CD14-positive monocyte (primary cell): ENCODE measurements at regions not wholly inside any gene's neighbourhood (a gene's known extent, or its start where the extent isn't known, plus 50 kb on each side); places are given as distances from the start of the nearest gene placed in this dataset.
"Not testable (repeated sequence)": the region's sequence is repeated elsewhere in the genome, so short reads cannot be mapped to it uniquely, and the experiment has no call there.

Experiments
- DNase-seq, 3 donors: peaks; one replicate each; pipeline ENCODE4 v3.0.0-alpha.2; 2011 to 2022
- H2AFZ ChIP-seq: 2 replicates; pipeline ENCODE4 v1.6.0; 2012; ENCODE audit warnings: mild to moderate bottlenecking, low read depth, low read length, inconsistent platforms; ENCODE audit not compliant: insufficient read depth, poor library complexity, severe bottlenecking
- H3K27ac ChIP-seq, 2 donors: 1 replicate in 1 of 2; 2 replicates in 1 of 2; pipeline ENCODE4 v1.5.1; 2012 to 2013; ENCODE audit warnings: low read length in 2 of 2, control low read depth in 1 of 2, inconsistent platforms in 1 of 2, low read depth in 1 of 2, mild to moderate bottlenecking in 1 of 2
- H3K27me3 ChIP-seq, 2 donors: one replicate each; pipeline versions ENCODE4 v1.6.0 to v1.6.1; 2011 to 2013; ENCODE audit warnings: low read length in 2 of 2; ENCODE audit not compliant: control insufficient read depth in 2 of 2, insufficient read depth in 2 of 2
- H3K36me3 ChIP-seq, 2 donors: replicated peaks in 1 of 2; 1 replicate in 1 of 2; 2 replicates in 1 of 2; pipeline versions ENCODE4 v1.5.1 to v1.6.1; 2012 to 2013; ENCODE audit warnings: low read length in 2 of 2, control low read depth in 1 of 2, inconsistent platforms in 1 of 2, mild to moderate bottlenecking in 1 of 2; ENCODE audit not compliant: insufficient read depth in 2 of 2, control insufficient read depth in 1 of 2
- H3K4me1 ChIP-seq, 2 donors: 1 replicate in 1 of 2; 2 replicates in 1 of 2; pipeline versions ENCODE4 v1.5.1 to v1.6.1; 2012 to 2013; ENCODE audit warnings: low read length in 2 of 2, control low read depth in 1 of 2, inconsistent platforms in 1 of 2, mild to moderate bottlenecking in 1 of 2, moderate library complexity in 1 of 2; ENCODE audit not compliant: insufficient read depth in 2 of 2, control insufficient read depth in 1 of 2
- H3K4me2 ChIP-seq: replicated peaks from 2 replicates; pipeline ENCODE3; 2012; ENCODE audit warnings: low read length, moderate library complexity, mild to moderate bottlenecking; ENCODE audit not compliant: poor library complexity, severe bottlenecking; ENCODE audit errors: extremely low read depth
- H3K4me3 ChIP-seq, 3 experiments: fragments of 200-600 bp in 1 of 3; sonication (generic) in 1 of 3; replicated peaks in 1 of 3; 1 replicate in 2 of 3; 2 replicates in 1 of 3; pipeline ENCODE4 v1.5.1; 2011 to 2013; ENCODE audit warnings: low read length in 3 of 3, mild to moderate bottlenecking in 3 of 3, control low read depth in 2 of 3, low read depth in 2 of 3, inconsistent platforms in 1 of 3, moderate library complexity in 1 of 3
- H3K79me2 ChIP-seq: 2 replicates; pipeline ENCODE4 v1.6.0; 2012; ENCODE audit warnings: mild to moderate bottlenecking, control low read depth, inconsistent platforms, low read length, moderate library complexity; ENCODE audit not compliant: insufficient read depth
- H3K9ac ChIP-seq: 2 replicates; pipeline ENCODE4 v1.6.0; 2017; ENCODE audit warnings: low read length, mild to moderate bottlenecking; ENCODE audit not compliant: insufficient read depth, poor library complexity, severe bottlenecking
- H3K9me3 ChIP-seq, 2 donors: replicated peaks in 1 of 2; 1 replicate in 1 of 2; 2 replicates in 1 of 2; pipeline versions ENCODE4 v1.5.1 to v1.6.1; 2012 to 2013; ENCODE audit warnings: low read length in 2 of 2, control low read depth in 1 of 2; ENCODE audit not compliant: control insufficient read depth in 1 of 2, insufficient read depth in 1 of 2
- H4K20me1 ChIP-seq: 2 replicates; pipeline ENCODE4 v1.6.0; 2012; ENCODE audit warnings: mild to moderate bottlenecking, low read length, control low read depth, moderate library complexity; ENCODE audit not compliant: insufficient read depth
- H3K27ac Mint-ChIP-seq, 7 donors: one replicate each; pipeline ENCODE4 v1.8.0; 2020; ENCODE audit warnings: mild to moderate bottlenecking in 7 of 7, mixed read lengths in 7 of 7, moderate library complexity in 6 of 7, inconsistent platforms in 2 of 7
- H3K27me3 Mint-ChIP-seq, 3 donors: one replicate each; pipeline ENCODE4 v1.8.0; 2021 to 2022; ENCODE audit warnings: low read depth in 3 of 3, mild to moderate bottlenecking in 3 of 3, mixed read lengths in 3 of 3, moderate library complexity in 3 of 3, inconsistent platforms in 1 of 3
- H3K36me3 Mint-ChIP-seq, 2 donors: one replicate each; pipeline ENCODE4 v1.8.0; 2020; ENCODE audit warnings: mixed read lengths in 2 of 2, inconsistent platforms in 1 of 2, mild to moderate bottlenecking in 1 of 2
- H3K4me1 Mint-ChIP-seq: one replicate; pipeline ENCODE4 v1.8.0; 2020; ENCODE audit warnings: mild to moderate bottlenecking, mixed read lengths
- H3K4me3 Mint-ChIP-seq, 2 donors: one replicate each; pipeline ENCODE4 v1.8.0; 2020; ENCODE audit warnings: mild to moderate bottlenecking in 2 of 2, mixed read lengths in 2 of 2, moderate library complexity in 1 of 2
- H3K9me3 Mint-ChIP-seq, 7 donors: one replicate each; pipeline ENCODE4 v1.8.0; 2020 to 2022; ENCODE audit warnings: mixed read lengths in 7 of 7, mild to moderate bottlenecking in 6 of 7, moderate library complexity in 6 of 7, inconsistent platforms in 2 of 7
- WGBS: methylation state at CpG from one replicate; pipeline ENCODE4 v1.1.5; 2013; ENCODE audit warnings: missing lambda C conversion rate; ENCODE audit not compliant: insufficient coverage; 5-methylcytosine and 5-hydroxymethylcytosine counted together
- intact Hi-C, 2 donors: fragments of 100-400 bp; cut with micrococcal nuclease; formaldehyde crosslinking; loops; one replicate each; pipeline versions ENCODE4 v1.15.0 to v1.15.1; 2023
- TF ChIP-seq, protein P1 (sequence below): fragments of 200-600 bp; IDR thresholded peaks from one replicate; pipeline ENCODE4 v1.8.0; 2022; ENCODE audit warnings: antibody characterized with exemption, mild to moderate bottlenecking

DNA sequence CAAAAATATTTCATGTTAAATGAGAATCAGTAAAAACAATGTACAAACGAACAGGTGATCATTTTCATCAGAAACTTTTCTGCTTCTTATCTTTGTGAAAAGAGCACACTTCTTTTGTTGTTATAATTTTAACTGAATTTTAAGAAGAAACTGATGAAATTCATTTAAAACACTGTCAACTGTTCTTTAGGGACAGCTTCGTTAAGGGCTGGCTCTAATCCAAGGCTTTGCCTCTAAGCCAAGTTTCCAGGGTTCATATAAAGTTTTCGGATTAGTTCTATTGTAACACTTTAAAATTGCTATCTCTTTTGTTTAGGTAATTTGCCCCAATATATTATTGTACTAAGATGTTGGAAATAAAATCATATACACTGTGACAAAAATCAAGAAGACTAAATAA lies 559.2 kb downstream of the TUSC1 start:
- no peak overlapping the region for H3K4me2 ChIP-seq
- no peaks in the 10 kb centered on the region for H4K20me1 ChIP-seq
- TF ChIP-seq, protein P1, sequence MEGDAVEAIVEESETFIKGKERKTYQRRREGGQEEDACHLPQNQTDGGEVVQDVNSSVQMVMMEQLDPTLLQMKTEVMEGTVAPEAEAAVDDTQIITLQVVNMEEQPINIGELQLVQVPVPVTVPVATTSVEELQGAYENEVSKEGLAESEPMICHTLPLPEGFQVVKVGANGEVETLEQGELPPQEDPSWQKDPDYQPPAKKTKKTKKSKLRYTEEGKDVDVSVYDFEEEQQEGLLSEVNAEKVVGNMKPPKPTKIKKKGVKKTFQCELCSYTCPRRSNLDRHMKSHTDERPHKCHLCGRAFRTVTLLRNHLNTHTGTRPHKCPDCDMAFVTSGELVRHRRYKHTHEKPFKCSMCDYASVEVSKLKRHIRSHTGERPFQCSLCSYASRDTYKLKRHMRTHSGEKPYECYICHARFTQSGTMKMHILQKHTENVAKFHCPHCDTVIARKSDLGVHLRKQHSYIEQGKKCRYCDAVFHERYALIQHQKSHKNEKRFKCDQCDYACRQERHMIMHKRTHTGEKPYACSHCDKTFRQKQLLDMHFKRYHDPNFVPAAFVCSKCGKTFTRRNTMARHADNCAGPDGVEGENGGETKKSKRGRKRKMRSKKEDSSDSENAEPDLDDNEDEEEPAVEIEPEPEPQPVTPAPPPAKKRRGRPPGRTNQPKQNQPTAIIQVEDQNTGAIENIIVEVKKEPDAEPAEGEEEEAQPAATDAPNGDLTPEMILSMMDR: no peak
- H3K4me3 ChIP-seq: no peak overlapping the region
- Mint-ChIP-seq H3K27ac (no peak overlapping the region), H3K27me3 (no peaks in the 10 kb centered on the region), H3K9me3 (peaks cover 0 to 3% (median 2%) of the 10 kb centered on the region in 7 donors), H3K36me3 (no peaks in the 10 kb centered on the region), H3K4me3 (no peak overlapping the region), H3K4me1 (no peaks in the 10 kb centered on the region)
- intact Hi-C loops: no loop called here
- H3K27ac ChIP-seq: no peak overlapping the region
- H3K9me3 ChIP-seq: no peaks in the 10 kb centered on the region
- no peak overlapping the region for H2AFZ ChIP-seq
- no peaks in the 10 kb centered on the region for H3K4me1 ChIP-seq
- H3K79me2 ChIP-seq: no peaks in the 10 kb centered on the region
- no peaks in the 10 kb centered on the region for H3K36me3 ChIP-seq
- H3K9ac ChIP-seq: no peak overlapping the region
- no CpG with 5 or more reads among the region's 3 CpGs for WGBS
- DNase-seq: no peak
- no peaks in the 10 kb centered on the region for H3K27me3 ChIP-seq

DNA sequence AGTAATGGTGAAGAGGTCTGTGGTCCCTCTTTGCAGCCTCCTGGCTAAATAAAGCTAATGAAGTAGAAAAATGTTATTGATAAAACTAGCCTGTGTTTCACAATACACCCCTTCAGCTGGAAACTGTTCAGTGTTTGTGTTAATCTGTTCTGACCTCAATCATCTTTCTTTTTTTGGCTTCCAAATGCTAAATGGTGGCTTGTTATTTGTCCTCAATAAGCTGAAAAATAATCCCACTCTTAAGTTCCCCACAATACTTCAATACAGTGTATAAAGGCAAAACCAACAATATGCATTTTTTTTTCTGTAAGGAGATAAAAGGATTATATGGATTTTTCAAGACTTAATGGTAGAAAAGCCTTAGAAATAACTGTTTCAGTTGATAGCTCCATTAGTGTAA lies 560.5 kb downstream of the TUSC1 start:
- DNase-seq: no peak
- intact Hi-C loops: no loop called here

DNA sequence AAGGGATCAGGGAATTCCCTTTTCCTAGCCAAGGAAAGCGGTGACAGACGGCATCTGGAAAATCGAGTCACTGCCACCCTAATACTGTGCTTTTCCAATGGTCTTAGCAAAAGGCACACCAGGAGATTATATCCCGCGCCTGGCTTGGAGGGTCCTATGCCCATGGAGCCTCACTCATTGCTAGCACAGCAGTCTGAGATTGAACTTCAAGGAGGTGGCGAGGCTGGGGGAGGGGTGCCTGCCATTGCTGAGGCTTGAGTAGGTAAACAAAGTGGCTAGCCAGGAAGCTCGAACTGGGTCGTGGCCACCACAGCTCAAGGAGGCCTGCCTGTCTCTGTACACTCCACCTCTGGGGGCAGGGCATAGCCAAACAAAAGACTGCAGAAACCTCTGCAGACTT lies 556.5 kb upstream of the IZUMO3 start:
- DNase-seq, H3K27me3 Mint-ChIP-seq, H3K36me3 Mint-ChIP-seq, H3K36me3 ChIP-seq, H3K4me1 ChIP-seq, H3K27ac Mint-ChIP-seq, H3K4me3 ChIP-seq, H3K27ac ChIP-seq, H2AFZ ChIP-seq, H3K4me3 Mint-ChIP-seq, H3K4me2 ChIP-seq, H3K4me1 Mint-ChIP-seq, H3K9ac ChIP-seq, H3K79me2 ChIP-seq, H4K20me1 ChIP-seq, H3K27me3 ChIP-seq, intact Hi-C loops: not testable (repeated sequence)
- peaks cover 8 to 10% of the 10 kb centered on the region in 2 donors for H3K9me3 ChIP-seq
- WGBS: 92% methylated on average over 7 of the region's 8 CpGs
- H3K9me3 Mint-ChIP-seq: peaks cover 0 to 17% (median 10%) of the 10 kb centered on the region in 7 donors

More for the DNA sequence above, 560.5 kb downstream of the TUSC1 start:
- no peak overlapping the region for H3K4me3 Mint-ChIP-seq
- Histone ChIP-seq H3K9ac (no peak overlapping the region), H3K4me3 (no peak overlapping the region), H3K4me2 (no peak overlapping the region), H2AFZ (no peak overlapping the region), H4K20me1 (no peaks in the 10 kb centered on the region), H3K4me1 (no peaks in the 10 kb centered on the region), H3K27me3 (no peaks in the 10 kb centered on the region), H3K79me2 (no peaks in the 10 kb centered on the region), H3K36me3 (no peaks in the 10 kb centered on the region), H3K27ac (no peak overlapping the region), H3K9me3 (no peaks in the 10 kb centered on the region)
- H3K36me3 Mint-ChIP-seq: no peaks in the 10 kb centered on the region
- peaks cover 0 to 3% (median 1%) of the 10 kb centered on the region in 7 donors for H3K9me3 Mint-ChIP-seq
- TF ChIP-seq, protein P1: no peak
- H3K4me1 Mint-ChIP-seq: no peaks in the 10 kb centered on the region
- H3K27ac Mint-ChIP-seq: no peak overlapping the region
- no peaks in the 10 kb centered on the region for H3K27me3 Mint-ChIP-seq
